ENCODE measurements at regions not wholly inside any gene's neighbourhood (a gene's known extent, or its start where the extent isn't known, plus 50 kb on each side); places are given as distances from the start of the nearest gene placed in this dataset.

- TF ChIP-seq CTCF (IDR thresholded peaks at IDR 0.05) (no peak), EZH2 (IDR thresholded peaks at IDR 0.05; ENCODE audit: borderline replicate concordance, insufficient read depth, low read depth, low read length, poor library complexity, severe bottlenecking) (no peak)
These were observed 56.6 kb upstream of the POU3F2 start for GRCh38 chr6:98777762-98778161.

Measured in B cell (primary cell).